ENCODE measurements at regions not wholly inside any gene's neighbourhood (a gene's known extent, or its start where the extent isn't known, plus 50 kb on each side); places are given as distances from the start of the nearest gene placed in this dataset.

GRCh38 chr4:30847167-30847566 is 127.0 kb downstream of the PCDH7 start:
- TF ChIP-seq EP300 (IDR thresholded peaks at IDR 0.05): no peak
- TF ChIP-seq, protein P1, sequence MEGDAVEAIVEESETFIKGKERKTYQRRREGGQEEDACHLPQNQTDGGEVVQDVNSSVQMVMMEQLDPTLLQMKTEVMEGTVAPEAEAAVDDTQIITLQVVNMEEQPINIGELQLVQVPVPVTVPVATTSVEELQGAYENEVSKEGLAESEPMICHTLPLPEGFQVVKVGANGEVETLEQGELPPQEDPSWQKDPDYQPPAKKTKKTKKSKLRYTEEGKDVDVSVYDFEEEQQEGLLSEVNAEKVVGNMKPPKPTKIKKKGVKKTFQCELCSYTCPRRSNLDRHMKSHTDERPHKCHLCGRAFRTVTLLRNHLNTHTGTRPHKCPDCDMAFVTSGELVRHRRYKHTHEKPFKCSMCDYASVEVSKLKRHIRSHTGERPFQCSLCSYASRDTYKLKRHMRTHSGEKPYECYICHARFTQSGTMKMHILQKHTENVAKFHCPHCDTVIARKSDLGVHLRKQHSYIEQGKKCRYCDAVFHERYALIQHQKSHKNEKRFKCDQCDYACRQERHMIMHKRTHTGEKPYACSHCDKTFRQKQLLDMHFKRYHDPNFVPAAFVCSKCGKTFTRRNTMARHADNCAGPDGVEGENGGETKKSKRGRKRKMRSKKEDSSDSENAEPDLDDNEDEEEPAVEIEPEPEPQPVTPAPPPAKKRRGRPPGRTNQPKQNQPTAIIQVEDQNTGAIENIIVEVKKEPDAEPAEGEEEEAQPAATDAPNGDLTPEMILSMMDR (IDR thresholded peaks at IDR 0.05): no peak
